BE2C (cell line): ENCODE measurements at regions not wholly inside any gene's neighbourhood (a gene's known extent, or its start where the extent isn't known, plus 50 kb on each side); places are given as distances from the start of the nearest gene placed in this dataset.

Source experiments
- DNase-seq: peaks from one replicate; pipeline ENCODE4 v3.0.0-alpha.2; 2020
- H3K27me3 ChIP-seq: fragments of 250-450 bp; sonication (Bioruptor Pico); 2 replicates; pipeline ENCODE4 v1.5.1; 2020; ENCODE audit warnings: mild to moderate bottlenecking
- H3K36me3 ChIP-seq: fragments of 250-450 bp; sonication (Bioruptor Pico); 2 replicates; pipeline ENCODE4 v1.5.1; 2020; ENCODE audit warnings: mild to moderate bottlenecking
- H3K4me1 ChIP-seq: fragments of 250-450 bp; sonication (Bioruptor Pico); 2 replicates; pipeline ENCODE4 v1.5.1; 2020
- H3K4me3 ChIP-seq: 2 replicates; pipeline ENCODE4 v1.5.1; 2011; ENCODE audit warnings: low read depth, low read length
- H3K9me3 ChIP-seq: fragments of 250-450 bp; sonication (Bioruptor Pico); 2 replicates; pipeline ENCODE4 v1.5.1; 2020
- TF ChIP-seq, protein P1 (sequence below): IDR thresholded peaks from 2 replicates; pipeline ENCODE4 v1.5.1; 2012; ENCODE audit warnings: mild to moderate bottlenecking, low read depth, low read length

DNA sequence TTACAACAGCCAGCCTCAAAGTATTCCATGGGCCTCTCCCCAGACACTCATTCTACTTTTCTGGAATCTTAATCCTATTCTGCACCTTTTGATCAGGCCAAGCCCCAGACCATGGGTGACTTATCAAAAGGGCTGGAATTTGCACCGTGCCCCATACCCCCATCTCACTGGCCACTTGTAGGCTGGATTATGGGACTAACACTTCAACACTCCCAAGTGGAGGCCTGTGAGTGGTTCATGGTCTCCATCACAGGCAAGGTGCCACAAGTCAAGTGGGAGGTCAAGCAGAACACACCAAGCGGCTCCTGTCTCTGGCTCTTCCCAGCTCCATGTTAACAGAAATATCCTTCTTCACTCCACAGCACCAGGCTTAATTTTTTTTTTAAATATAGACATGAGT is 212.3 kb upstream of the HEY2 start:
- no peaks in the 10 kb centered on the region for H3K9me3 ChIP-seq
- TF ChIP-seq, protein P1, sequence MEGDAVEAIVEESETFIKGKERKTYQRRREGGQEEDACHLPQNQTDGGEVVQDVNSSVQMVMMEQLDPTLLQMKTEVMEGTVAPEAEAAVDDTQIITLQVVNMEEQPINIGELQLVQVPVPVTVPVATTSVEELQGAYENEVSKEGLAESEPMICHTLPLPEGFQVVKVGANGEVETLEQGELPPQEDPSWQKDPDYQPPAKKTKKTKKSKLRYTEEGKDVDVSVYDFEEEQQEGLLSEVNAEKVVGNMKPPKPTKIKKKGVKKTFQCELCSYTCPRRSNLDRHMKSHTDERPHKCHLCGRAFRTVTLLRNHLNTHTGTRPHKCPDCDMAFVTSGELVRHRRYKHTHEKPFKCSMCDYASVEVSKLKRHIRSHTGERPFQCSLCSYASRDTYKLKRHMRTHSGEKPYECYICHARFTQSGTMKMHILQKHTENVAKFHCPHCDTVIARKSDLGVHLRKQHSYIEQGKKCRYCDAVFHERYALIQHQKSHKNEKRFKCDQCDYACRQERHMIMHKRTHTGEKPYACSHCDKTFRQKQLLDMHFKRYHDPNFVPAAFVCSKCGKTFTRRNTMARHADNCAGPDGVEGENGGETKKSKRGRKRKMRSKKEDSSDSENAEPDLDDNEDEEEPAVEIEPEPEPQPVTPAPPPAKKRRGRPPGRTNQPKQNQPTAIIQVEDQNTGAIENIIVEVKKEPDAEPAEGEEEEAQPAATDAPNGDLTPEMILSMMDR, result no peak
- peaks cover 34% of the 10 kb centered on the region for H3K27me3 ChIP-seq
- no peak for DNase-seq
- no peak overlapping the region for H3K4me3 ChIP-seq
- no peaks in the 10 kb centered on the region; the same call in 1 of the 2 replicates for H3K4me1 ChIP-seq
- H3K36me3 ChIP-seq, result no peaks in the 10 kb centered on the region

DNA sequence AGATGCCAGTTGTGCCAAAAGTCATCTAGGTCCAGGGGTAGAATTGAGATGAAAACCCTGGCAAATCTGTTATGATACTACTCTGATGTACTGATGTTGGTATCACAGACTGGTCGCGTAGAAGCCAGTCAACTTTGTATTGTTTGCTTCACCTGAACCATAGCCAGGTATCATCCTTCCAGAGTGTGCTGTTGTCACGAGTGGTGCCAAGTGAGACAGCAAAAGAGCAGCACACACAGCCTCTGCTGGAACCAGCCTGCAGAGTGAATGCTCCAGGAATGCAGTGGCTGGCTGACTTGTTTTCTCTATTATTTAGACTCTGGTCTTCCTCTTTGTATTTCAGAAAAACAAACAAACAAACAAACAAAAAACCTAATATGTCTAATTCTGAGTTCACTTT is 209.5 kb upstream of the HEY2 start:
- H3K4me1 ChIP-seq, result no peaks in the 10 kb centered on the region
- no peaks in the 10 kb centered on the region for H3K36me3 ChIP-seq
- H3K4me3 ChIP-seq, result no peak overlapping the region
- H3K9me3 ChIP-seq, result no peaks in the 10 kb centered on the region
- H3K27me3 ChIP-seq, result peaks cover 8% of the 10 kb centered on the region
- TF ChIP-seq, protein P1, result no peak
- no peak for DNase-seq

DNA sequence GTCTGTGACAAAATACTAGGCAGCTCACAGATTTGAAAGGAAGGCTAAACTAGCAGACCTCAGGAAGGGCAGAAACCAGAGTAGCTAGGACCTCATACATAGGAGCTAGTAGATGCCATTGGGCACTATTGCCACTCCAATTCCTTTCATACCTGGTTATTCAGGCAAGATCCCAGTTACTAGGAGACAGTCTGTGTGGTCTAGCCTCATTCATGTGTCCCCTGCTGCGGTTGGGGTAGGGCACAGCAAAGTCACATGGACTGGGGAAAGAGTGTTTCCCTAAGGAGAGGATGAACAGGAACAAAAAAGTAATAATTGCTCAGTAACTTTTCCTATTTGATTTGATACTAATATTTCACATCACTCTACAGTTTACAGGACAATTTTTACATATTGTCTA is 204.6 kb upstream of the HEY2 start:
- Histone ChIP-seq H3K36me3 (no peaks in the 10 kb centered on the region), H3K27me3 (no peaks in the 10 kb centered on the region; the same call in none of the 2 replicates), H3K4me3 (no peak overlapping the region), H3K4me1 (no peaks in the 10 kb centered on the region), H3K9me3 (no peaks in the 10 kb centered on the region)
- no peak for DNase-seq
- TF ChIP-seq, protein P1, result no peak

DNA sequence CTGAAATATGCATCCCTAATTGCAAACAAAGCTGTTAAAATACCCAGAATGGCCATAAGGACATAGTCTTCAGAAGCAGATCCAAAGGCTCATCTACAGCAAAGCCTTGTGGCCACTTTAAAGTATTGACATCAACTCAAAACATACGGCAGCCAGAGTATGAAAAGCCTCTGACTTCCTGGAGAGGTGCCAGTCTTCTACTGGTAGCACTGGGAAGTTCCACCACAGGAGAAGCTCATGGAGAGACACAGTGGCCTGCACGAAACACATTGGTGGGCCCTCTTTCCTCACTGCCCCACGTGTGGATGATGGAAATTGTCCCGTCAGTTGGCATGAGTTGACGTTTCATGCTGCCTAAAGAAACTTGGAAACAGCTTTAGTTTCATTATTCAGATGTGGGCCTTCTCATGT is 202.6 kb upstream of the HEY2 start:
- Histone ChIP-seq H3K36me3 (no peaks in the 10 kb centered on the region), H3K9me3 (no peaks in the 10 kb centered on the region), H3K27me3 (peaks cover 7% of the 10 kb centered on the region), H3K4me1 (no peaks in the 10 kb centered on the region), H3K4me3 (no peak overlapping the region)
- TF ChIP-seq, protein P1, result no peak
- no peak for DNase-seq

DNA sequence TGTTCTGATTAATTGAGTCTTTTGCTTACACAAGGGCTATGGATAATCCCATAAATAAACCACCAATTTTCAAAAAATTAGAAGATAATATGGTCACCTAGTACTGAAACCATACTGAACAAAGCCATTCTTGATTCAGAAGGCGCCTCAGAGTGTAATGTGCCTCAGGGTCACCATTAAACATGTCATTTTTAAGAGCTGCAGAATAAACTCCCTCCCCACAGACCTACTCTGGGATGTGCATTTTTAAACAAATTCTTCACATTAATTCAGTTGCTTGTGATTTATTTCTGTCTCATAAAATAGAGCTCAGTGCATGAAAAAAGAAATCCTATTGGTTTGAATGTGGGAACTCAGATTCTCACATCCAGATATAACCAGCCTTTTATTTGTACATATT is 202.1 kb upstream of the HEY2 start:
- Histone ChIP-seq H3K4me1 (no peaks in the 10 kb centered on the region), H3K27me3 (peaks cover 7% of the 10 kb centered on the region), H3K9me3 (no peaks in the 10 kb centered on the region), H3K36me3 (no peaks in the 10 kb centered on the region), H3K4me3 (no peak overlapping the region)
- TF ChIP-seq, protein P1, result no peak
- no peak for DNase-seq

DNA sequence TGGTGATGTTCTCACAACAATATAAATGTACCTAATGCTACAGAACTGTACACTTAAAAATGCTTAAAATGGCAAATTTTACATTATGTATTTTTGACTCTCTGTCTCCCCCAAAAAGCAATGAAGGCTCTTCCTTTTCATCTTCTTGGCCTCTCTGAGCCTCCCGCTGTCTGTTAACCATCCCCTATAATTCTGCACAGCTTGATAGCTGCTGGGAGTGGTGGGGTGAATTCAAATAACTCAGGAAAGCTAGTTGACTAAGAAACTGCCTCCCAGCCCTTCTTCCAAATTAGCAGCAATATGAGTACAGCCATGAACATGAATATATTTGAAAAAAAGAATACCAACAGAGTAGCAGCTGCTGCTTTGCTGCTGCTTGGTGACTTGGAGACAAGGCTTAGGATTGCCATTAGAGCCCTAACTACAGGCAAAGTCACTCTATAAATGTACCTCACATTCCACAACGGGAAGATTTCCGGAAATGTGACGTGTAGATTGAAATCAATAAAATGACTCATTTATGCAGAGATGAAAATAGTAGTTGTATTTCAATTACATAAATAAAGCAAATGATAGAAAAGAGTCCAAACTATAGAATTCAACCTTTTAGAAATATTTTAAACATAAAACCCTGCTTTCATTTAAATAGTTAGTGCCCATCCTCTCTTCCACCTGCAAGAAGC is 200.1 kb upstream of the HEY2 start:
- Histone ChIP-seq H3K36me3 (no peaks in the 10 kb centered on the region), H3K9me3 (no peaks in the 10 kb centered on the region), H3K4me1 (no peaks in the 10 kb centered on the region), H3K27me3 (peaks cover 7% of the 10 kb centered on the region), H3K4me3 (no peak overlapping the region)
- TF ChIP-seq, protein P1, result no peak
- no peak for DNase-seq
